ENCODE measurements at regions not wholly inside any gene's neighbourhood (a gene's known extent, or its start where the extent isn't known, plus 50 kb on each side); places are given as distances from the start of the nearest gene placed in this dataset.
"Not testable (repeated sequence)": the region's sequence is repeated elsewhere in the genome, so short reads cannot be mapped to it uniquely, and the experiment has no call there.

- H3K4me3 ChIP-seq (ENCODE audit: extremely low read depth, insufficient read depth, low read length, poor library complexity, severe bottlenecking): no peak overlapping the region
- H3K4me1 ChIP-seq (ENCODE audit: control insufficient read depth, insufficient read depth, low read length, poor library complexity, severe bottlenecking): no peaks in the 10 kb centered on the region
- H3K36me3 ChIP-seq (ENCODE audit: control insufficient read depth, insufficient read depth, low read length): no peaks in the 10 kb centered on the region
- no peaks in the 10 kb centered on the region for H3K9me3 ChIP-seq (ENCODE audit: control insufficient read depth, low read length)
- H3K27ac ChIP-seq (ENCODE audit: low read depth, low read length, severe bottlenecking): no peak overlapping the region
- whole genome bisulfite sequencing, 2 experiments (ENCODE audit: insufficient coverage in 2 of 2): 92 to 100% methylated on average over 2 of the region's 4 CpGs
These were observed 493.4 kb upstream of the FSIP2 start for GRCh38 chr2:185245216-185245615.

- H3K27ac ChIP-seq (ENCODE audit: low read depth, low read length, severe bottlenecking): no peak overlapping the region
- H3K36me3 ChIP-seq (ENCODE audit: control insufficient read depth, insufficient read depth, low read length): no peaks in the 10 kb centered on the region
- no peaks in the 10 kb centered on the region for H3K9me3 ChIP-seq (ENCODE audit: control insufficient read depth, low read length)
- H3K4me1 ChIP-seq (ENCODE audit: control insufficient read depth, insufficient read depth, low read length, poor library complexity, severe bottlenecking): no peaks in the 10 kb centered on the region
- whole genome bisulfite sequencing, 2 experiments (ENCODE audit: insufficient coverage in 2 of 2): 80 to 100% methylated on average over 1 of the region's 1 CpG
- H3K4me3 ChIP-seq (ENCODE audit: extremely low read depth, insufficient read depth, low read length, poor library complexity, severe bottlenecking): no peak overlapping the region
These were observed 492.8 kb upstream of the FSIP2 start for GRCh38 chr2:185245806-185246205.

GRCh38 chr2:185246717-185247116, 491.9 kb upstream of the FSIP2 start:
- Histone ChIP-seq H3K9me3 (ENCODE audit: control insufficient read depth, low read length) (no peaks in the 10 kb centered on the region), H3K36me3 (ENCODE audit: control insufficient read depth, insufficient read depth, low read length) (no peaks in the 10 kb centered on the region), H3K27ac (ENCODE audit: low read depth, low read length, severe bottlenecking) (no peak overlapping the region), H3K4me1 (ENCODE audit: control insufficient read depth, insufficient read depth, low read length, poor library complexity, severe bottlenecking) (no peaks in the 10 kb centered on the region), H3K4me3 (ENCODE audit: extremely low read depth, insufficient read depth, low read length, poor library complexity, severe bottlenecking) (no peak overlapping the region)

GRCh38 chr2:185255566-185255965, 483.0 kb upstream of the FSIP2 start:
- Histone ChIP-seq H3K27ac (ENCODE audit: low read depth, low read length, severe bottlenecking) (no peak overlapping the region), H3K4me3 (ENCODE audit: extremely low read depth, insufficient read depth, low read length, poor library complexity, severe bottlenecking) (no peak overlapping the region)
- 33% methylated on average over 1 of the region's 1 CpG; no CpG with 5 or more reads in 1 of the 2 experiments for WGBS, 2 experiments (ENCODE audit: insufficient coverage in 2 of 2)

GRCh38 chr2:185265747-185266146, 472.9 kb upstream of the FSIP2 start:
- Histone ChIP-seq H3K36me3 (ENCODE audit: control insufficient read depth, insufficient read depth, low read length) (no peaks in the 10 kb centered on the region), H3K4me1 (ENCODE audit: control insufficient read depth, insufficient read depth, low read length, poor library complexity, severe bottlenecking) (no peaks in the 10 kb centered on the region), H3K4me3 (ENCODE audit: extremely low read depth, insufficient read depth, low read length, poor library complexity, severe bottlenecking) (no peak overlapping the region), H3K9me3 (ENCODE audit: control insufficient read depth, low read length) (no peaks in the 10 kb centered on the region), H3K27ac (ENCODE audit: low read depth, low read length, severe bottlenecking) (no peak overlapping the region)
- no CpG with 5 or more reads among the region's 1 CpG for WGBS, 2 experiments (ENCODE audit: insufficient coverage in 2 of 2)

More at GRCh38 chr2:185255566-185255965, 483.0 kb upstream of the FSIP2 start:
- Histone ChIP-seq H3K36me3 (ENCODE audit: control insufficient read depth, insufficient read depth, low read length) (no peaks in the 10 kb centered on the region), H3K4me1 (ENCODE audit: control insufficient read depth, insufficient read depth, low read length, poor library complexity, severe bottlenecking) (peaks cover 8% of the 10 kb centered on the region), H3K9me3 (ENCODE audit: control insufficient read depth, low read length) (no peaks in the 10 kb centered on the region)

- WGBS, 2 experiments (ENCODE audit: insufficient coverage in 2 of 2): 80 to 94% methylated on average over 1 of the region's 3 CpGs
- no peaks in the 10 kb centered on the region for H3K36me3 ChIP-seq (ENCODE audit: control insufficient read depth, insufficient read depth, low read length)
- no peak overlapping the region for H3K27ac ChIP-seq (ENCODE audit: low read depth, low read length, severe bottlenecking)
- no peak overlapping the region for H3K4me3 ChIP-seq (ENCODE audit: extremely low read depth, insufficient read depth, low read length, poor library complexity, severe bottlenecking)
- H3K9me3 ChIP-seq (ENCODE audit: control insufficient read depth, low read length): no peaks in the 10 kb centered on the region
- no peaks in the 10 kb centered on the region for H3K4me1 ChIP-seq (ENCODE audit: control insufficient read depth, insufficient read depth, low read length, poor library complexity, severe bottlenecking)
These were observed 470.0 kb upstream of the FSIP2 start for GRCh38 chr2:185268651-185269050.

GRCh38 chr2:185274718-185275484, 463.7 kb upstream of the FSIP2 start:
- H3K4me1 ChIP-seq (ENCODE audit: control insufficient read depth, insufficient read depth, low read length, poor library complexity, severe bottlenecking): no peaks in the 10 kb centered on the region
- no peaks in the 10 kb centered on the region for H3K36me3 ChIP-seq (ENCODE audit: control insufficient read depth, insufficient read depth, low read length)
- H3K4me3 ChIP-seq (ENCODE audit: extremely low read depth, insufficient read depth, low read length, poor library complexity, severe bottlenecking): no peak overlapping the region
- no peaks in the 10 kb centered on the region for H3K9me3 ChIP-seq (ENCODE audit: control insufficient read depth, low read length)
- no peak overlapping the region for H3K27ac ChIP-seq (ENCODE audit: low read depth, low read length, severe bottlenecking)
- 82 to 83% methylated on average over 3 of the region's 4 CpGs for WGBS, 2 experiments (ENCODE audit: insufficient coverage in 2 of 2)

GRCh38 chr2:185275979-185276378, 462.6 kb upstream of the FSIP2 start:
- not testable (repeated sequence) for H3K36me3 ChIP-seq (ENCODE audit: control insufficient read depth, insufficient read depth, low read length); H3K27ac ChIP-seq (ENCODE audit: low read depth, low read length, severe bottlenecking); H3K4me3 ChIP-seq (ENCODE audit: extremely low read depth, insufficient read depth, low read length, poor library complexity, severe bottlenecking); H3K9me3 ChIP-seq (ENCODE audit: control insufficient read depth, low read length); H3K4me1 ChIP-seq (ENCODE audit: control insufficient read depth, insufficient read depth, low read length, poor library complexity, severe bottlenecking)
- WGBS, 2 experiments (ENCODE audit: insufficient coverage in 2 of 2): 85% methylated on average over 2 of the region's 3 CpGs; no CpG with 5 or more reads in 1 of the 2 experiments

GRCh38 chr2:185278761-185279160, 459.8 kb upstream of the FSIP2 start:
- no peak overlapping the region for H3K4me3 ChIP-seq (ENCODE audit: extremely low read depth, insufficient read depth, low read length, poor library complexity, severe bottlenecking)
- no peaks in the 10 kb centered on the region for H3K9me3 ChIP-seq (ENCODE audit: control insufficient read depth, low read length)
- no peak overlapping the region for H3K27ac ChIP-seq (ENCODE audit: low read depth, low read length, severe bottlenecking)
- H3K36me3 ChIP-seq (ENCODE audit: control insufficient read depth, insufficient read depth, low read length): no peaks in the 10 kb centered on the region
- H3K4me1 ChIP-seq (ENCODE audit: control insufficient read depth, insufficient read depth, low read length, poor library complexity, severe bottlenecking): no peaks in the 10 kb centered on the region
- WGBS, 2 experiments (ENCODE audit: insufficient coverage in 2 of 2): 100% methylated on average over 1 of the region's 2 CpGs; no CpG with 5 or more reads in 1 of the 2 experiments

GRCh38 chr2:185279999-185280398, 458.6 kb upstream of the FSIP2 start:
- Histone ChIP-seq H3K36me3 (ENCODE audit: control insufficient read depth, insufficient read depth, low read length) (no peaks in the 10 kb centered on the region), H3K9me3 (ENCODE audit: control insufficient read depth, low read length) (no peaks in the 10 kb centered on the region), H3K4me3 (ENCODE audit: extremely low read depth, insufficient read depth, low read length, poor library complexity, severe bottlenecking) (no peak overlapping the region), H3K4me1 (ENCODE audit: control insufficient read depth, insufficient read depth, low read length, poor library complexity, severe bottlenecking) (no peaks in the 10 kb centered on the region), H3K27ac (ENCODE audit: low read depth, low read length, severe bottlenecking) (no peak overlapping the region)

- Histone ChIP-seq H3K4me1 (ENCODE audit: control insufficient read depth, insufficient read depth, low read length, poor library complexity, severe bottlenecking) (no peaks in the 10 kb centered on the region), H3K36me3 (ENCODE audit: control insufficient read depth, insufficient read depth, low read length) (no peaks in the 10 kb centered on the region), H3K4me3 (ENCODE audit: extremely low read depth, insufficient read depth, low read length, poor library complexity, severe bottlenecking) (no peak overlapping the region), H3K27ac (ENCODE audit: low read depth, low read length, severe bottlenecking) (no peak overlapping the region), H3K9me3 (ENCODE audit: control insufficient read depth, low read length) (no peaks in the 10 kb centered on the region)
These were observed 453.9 kb upstream of the FSIP2 start for GRCh38 chr2:185284696-185285095.

Data from mesodermal cell (in vitro differentiated cells).